B cell (primary cell): ENCODE measurements at regions not wholly inside any gene's neighbourhood (a gene's known extent, or its start where the extent isn't known, plus 50 kb on each side); places are given as distances from the start of the nearest gene placed in this dataset.

Experiments used
- EZH2 ChIP-seq: IDR thresholded peaks from 2 replicates; pipeline ENCODE4 v1.6.1; 2012; ENCODE audit warnings: borderline replicate concordance, low read depth, mild to moderate bottlenecking, moderate library complexity, low read length; ENCODE audit not compliant: insufficient read depth, poor library complexity, severe bottlenecking
- TF ChIP-seq, protein P1 (sequence below): fragments of 200-600 bp; IDR thresholded peaks from one replicate; pipeline ENCODE4 v1.8.0; 2022; ENCODE audit warnings: antibody characterized with exemption, mild to moderate bottlenecking

DNA sequence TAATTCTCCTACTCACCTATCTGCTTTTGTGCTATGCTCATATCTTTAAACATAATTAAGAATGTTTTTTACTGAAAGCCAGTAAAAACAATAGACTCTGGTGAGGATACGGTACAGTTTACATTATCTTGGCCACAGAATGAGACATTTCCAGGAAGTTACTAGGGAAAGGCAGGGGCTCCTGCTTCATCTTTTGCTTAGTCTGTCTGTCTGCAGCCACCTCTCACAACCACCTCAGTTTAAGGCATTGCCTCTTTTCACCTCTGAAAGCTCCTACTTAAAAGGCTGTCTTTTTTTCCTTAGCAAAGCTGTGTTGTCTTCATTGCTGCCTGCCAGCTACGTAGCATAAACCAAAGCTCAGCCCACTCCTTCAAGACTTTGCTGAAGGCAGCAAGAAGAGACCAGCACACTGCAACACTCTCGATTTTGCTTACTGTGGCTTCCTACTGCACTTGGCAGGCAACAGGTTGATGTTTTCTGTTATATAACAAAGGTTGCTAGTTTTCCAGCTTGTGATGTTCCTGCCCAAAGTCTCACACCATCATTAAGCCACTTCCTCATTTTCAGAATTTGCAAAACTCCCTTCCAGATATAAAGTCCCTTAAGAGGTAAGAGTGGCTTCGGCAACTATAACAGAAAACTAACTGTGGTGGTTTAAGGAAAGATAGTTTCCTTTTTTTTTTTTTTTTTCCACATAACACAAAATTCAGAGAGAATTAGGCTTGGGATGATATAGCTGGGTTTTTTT, 432.9 kb downstream of the GRXCR1 start:
- TF ChIP-seq, protein P1, sequence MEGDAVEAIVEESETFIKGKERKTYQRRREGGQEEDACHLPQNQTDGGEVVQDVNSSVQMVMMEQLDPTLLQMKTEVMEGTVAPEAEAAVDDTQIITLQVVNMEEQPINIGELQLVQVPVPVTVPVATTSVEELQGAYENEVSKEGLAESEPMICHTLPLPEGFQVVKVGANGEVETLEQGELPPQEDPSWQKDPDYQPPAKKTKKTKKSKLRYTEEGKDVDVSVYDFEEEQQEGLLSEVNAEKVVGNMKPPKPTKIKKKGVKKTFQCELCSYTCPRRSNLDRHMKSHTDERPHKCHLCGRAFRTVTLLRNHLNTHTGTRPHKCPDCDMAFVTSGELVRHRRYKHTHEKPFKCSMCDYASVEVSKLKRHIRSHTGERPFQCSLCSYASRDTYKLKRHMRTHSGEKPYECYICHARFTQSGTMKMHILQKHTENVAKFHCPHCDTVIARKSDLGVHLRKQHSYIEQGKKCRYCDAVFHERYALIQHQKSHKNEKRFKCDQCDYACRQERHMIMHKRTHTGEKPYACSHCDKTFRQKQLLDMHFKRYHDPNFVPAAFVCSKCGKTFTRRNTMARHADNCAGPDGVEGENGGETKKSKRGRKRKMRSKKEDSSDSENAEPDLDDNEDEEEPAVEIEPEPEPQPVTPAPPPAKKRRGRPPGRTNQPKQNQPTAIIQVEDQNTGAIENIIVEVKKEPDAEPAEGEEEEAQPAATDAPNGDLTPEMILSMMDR: no peak
- TF ChIP-seq EZH2: no peak
